GM18505 (cell line): ENCODE measurements at regions not wholly inside any gene's neighbourhood (a gene's known extent, or its start where the extent isn't known, plus 50 kb on each side); places are given as distances from the start of the nearest gene placed in this dataset.

ENCODE experiments used
- ATAC-seq: cut with Tn5 transposase; IDR thresholded peaks from one replicate; pipeline ENCODE4 v1.9.1; 2021; ENCODE audit not compliant: unreplicated experiment
- POLR2A ChIP-seq: IDR thresholded peaks from 4 replicates; pipeline ENCODE4 v1.6.1; 2011; ENCODE audit warnings: borderline replicate concordance; ENCODE audit not compliant: insufficient read depth, insufficient read length; ENCODE audit errors: extremely low read depth

- no peak for ATAC-seq
- TF ChIP-seq POLR2A, result no peak
Observed at GRCh38 chr2:8545695-8546611, 135.9 kb upstream of the ID2 start.

GRCh38 chr2:8546612-8547283 is 135.1 kb upstream of the ID2 start:
- ATAC-seq, result no peak

GRCh38 chr2:8547284-8548064 is 134.4 kb upstream of the ID2 start:
- TF ChIP-seq POLR2A, result no peak
- no peak for ATAC-seq

More at GRCh38 chr2:8546612-8547283, 135.1 kb upstream of the ID2 start:
- no peak for TF ChIP-seq POLR2A

- ATAC-seq, result no peak
Observed at GRCh38 chr2:8548065-8548618, 133.7 kb upstream of the ID2 start.

GRCh38 chr2:8548619-8549150 is 133.2 kb upstream of the ID2 start:
- TF ChIP-seq POLR2A, result no peak
- ATAC-seq, result no peak

More at GRCh38 chr2:8548065-8548618, 133.7 kb upstream of the ID2 start:
- TF ChIP-seq POLR2A, result no peak

- no peak for TF ChIP-seq POLR2A
Observed at GRCh38 chr2:8549273-8549922, 132.5 kb upstream of the ID2 start.

GRCh38 chr2:8549942-8550341 is 131.9 kb upstream of the ID2 start:
- TF ChIP-seq POLR2A, result no peak
- no peak for ATAC-seq

More at GRCh38 chr2:8549273-8549922, 132.5 kb upstream of the ID2 start:
- no peak for ATAC-seq

- no peak for TF ChIP-seq POLR2A
- ATAC-seq, result no peak
Observed at GRCh38 chr2:8550481-8550880, 131.4 kb upstream of the ID2 start.

GRCh38 chr2:8550937-8551621 is 130.8 kb upstream of the ID2 start:
- TF ChIP-seq POLR2A, result no peak
- ATAC-seq, result no peak

GRCh38 chr2:8551622-8552074 is 130.2 kb upstream of the ID2 start:
- peak; percentile 72 for ATAC-seq
- no peak for TF ChIP-seq POLR2A

- ATAC-seq, result peak; percentile 45
- no peak for TF ChIP-seq POLR2A
Observed at GRCh38 chr2:8552293-8552801, 129.5 kb upstream of the ID2 start.

GRCh38 chr2:8553643-8554042 is 128.2 kb upstream of the ID2 start:
- no peak for ATAC-seq
- TF ChIP-seq POLR2A, result no peak

GRCh38 chr2:8554296-8554806 is 127.5 kb upstream of the ID2 start:
- no peak for TF ChIP-seq POLR2A
- no peak for ATAC-seq
